WTC11 (cell line): ENCODE measurements at regions not wholly inside any gene's neighbourhood (a gene's known extent, or its start where the extent isn't known, plus 50 kb on each side); places are given as distances from the start of the nearest gene placed in this dataset.

Source experiments
- MYBL2 ChIP-seq: sonication (generic); formaldehyde crosslinking; IDR thresholded peaks from 2 replicates; pipeline ENCODE4 v1.8.1; 2023; ENCODE audit warnings: mild to moderate bottlenecking, moderate library complexity, missing genetic modification reagents
- NR3C1 ChIP-seq: sonication (generic); formaldehyde crosslinking; conservative IDR thresholded peaks from 2 replicates; pipeline ENCODE4 v1.8.1; 2023; ENCODE audit warnings: low read depth, mild to moderate bottlenecking, missing genetic modification reagents
- ZNF281 ChIP-seq: sonication (generic); formaldehyde crosslinking; IDR thresholded peaks from 2 replicates; pipeline ENCODE4 v1.8.0; 2023; ENCODE audit warnings: mild to moderate bottlenecking, missing genetic modification reagents
- TF ChIP-seq, protein P1 (sequence below): sonication (generic); formaldehyde crosslinking; IDR thresholded peaks from 2 replicates; pipeline ENCODE4 v1.8.1; 2022; ENCODE audit warnings: mild to moderate bottlenecking, missing genetic modification reagents, moderate library complexity, borderline replicate concordance
- TF ChIP-seq, protein P2 (sequence below): sonication (generic); formaldehyde crosslinking; IDR thresholded peaks from 2 replicates; pipeline ENCODE4 v1.8.0; 2022; ENCODE audit warnings: mild to moderate bottlenecking, missing genetic modification reagents

- TF ChIP-seq NR3C1 (no peak), MYBL2 (CRISPR knock-in tag) (no peak), ZNF281 (CRISPR knock-in tag) (no peak)
- TF ChIP-seq, protein P1, sequence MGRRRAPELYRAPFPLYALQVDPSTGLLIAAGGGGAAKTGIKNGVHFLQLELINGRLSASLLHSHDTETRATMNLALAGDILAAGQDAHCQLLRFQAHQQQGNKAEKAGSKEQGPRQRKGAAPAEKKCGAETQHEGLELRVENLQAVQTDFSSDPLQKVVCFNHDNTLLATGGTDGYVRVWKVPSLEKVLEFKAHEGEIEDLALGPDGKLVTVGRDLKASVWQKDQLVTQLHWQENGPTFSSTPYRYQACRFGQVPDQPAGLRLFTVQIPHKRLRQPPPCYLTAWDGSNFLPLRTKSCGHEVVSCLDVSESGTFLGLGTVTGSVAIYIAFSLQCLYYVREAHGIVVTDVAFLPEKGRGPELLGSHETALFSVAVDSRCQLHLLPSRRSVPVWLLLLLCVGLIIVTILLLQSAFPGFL (CRISPR knock-in tag): no peak
- TF ChIP-seq, protein P2, sequence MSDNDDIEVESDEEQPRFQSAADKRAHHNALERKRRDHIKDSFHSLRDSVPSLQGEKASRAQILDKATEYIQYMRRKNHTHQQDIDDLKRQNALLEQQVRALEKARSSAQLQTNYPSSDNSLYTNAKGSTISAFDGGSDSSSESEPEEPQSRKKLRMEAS (CRISPR knock-in tag): no peak
Measured at GRCh38 chr7:68684246-68684839, 913.9 kb upstream of the AUTS2 start.
